ENCODE measurements at regions not wholly inside any gene's neighbourhood (a gene's known extent, or its start where the extent isn't known, plus 50 kb on each side); places are given as distances from the start of the nearest gene placed in this dataset.

- TF ChIP-seq, protein P1, sequence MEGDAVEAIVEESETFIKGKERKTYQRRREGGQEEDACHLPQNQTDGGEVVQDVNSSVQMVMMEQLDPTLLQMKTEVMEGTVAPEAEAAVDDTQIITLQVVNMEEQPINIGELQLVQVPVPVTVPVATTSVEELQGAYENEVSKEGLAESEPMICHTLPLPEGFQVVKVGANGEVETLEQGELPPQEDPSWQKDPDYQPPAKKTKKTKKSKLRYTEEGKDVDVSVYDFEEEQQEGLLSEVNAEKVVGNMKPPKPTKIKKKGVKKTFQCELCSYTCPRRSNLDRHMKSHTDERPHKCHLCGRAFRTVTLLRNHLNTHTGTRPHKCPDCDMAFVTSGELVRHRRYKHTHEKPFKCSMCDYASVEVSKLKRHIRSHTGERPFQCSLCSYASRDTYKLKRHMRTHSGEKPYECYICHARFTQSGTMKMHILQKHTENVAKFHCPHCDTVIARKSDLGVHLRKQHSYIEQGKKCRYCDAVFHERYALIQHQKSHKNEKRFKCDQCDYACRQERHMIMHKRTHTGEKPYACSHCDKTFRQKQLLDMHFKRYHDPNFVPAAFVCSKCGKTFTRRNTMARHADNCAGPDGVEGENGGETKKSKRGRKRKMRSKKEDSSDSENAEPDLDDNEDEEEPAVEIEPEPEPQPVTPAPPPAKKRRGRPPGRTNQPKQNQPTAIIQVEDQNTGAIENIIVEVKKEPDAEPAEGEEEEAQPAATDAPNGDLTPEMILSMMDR (IDR thresholded peaks at IDR 0.05; ENCODE audit: unreplicated experiment): no peak
- intact Hi-C loops (cut with micrococcal nuclease; ENCODE audit: unreplicated experiment): no loop called here
- Mint-ChIP-seq H3K27ac (ENCODE audit: unreplicated experiment) (no peak overlapping the region), H3K9me3 (ENCODE audit: low read depth, unreplicated experiment) (no peaks in the 10 kb centered on the region), H3K27me3 (ENCODE audit: unreplicated experiment) (no peaks in the 10 kb centered on the region), H3K4me3 (ENCODE audit: low read depth, unreplicated experiment) (no peak overlapping the region), H3K4me1 (ENCODE audit: low read depth, unreplicated experiment) (no peaks in the 10 kb centered on the region), H3K36me3 (ENCODE audit: insufficient read depth, unreplicated experiment) (no peaks in the 10 kb centered on the region)
- CTCF ChIA-PET: no interaction called here
- BruUV-seq (replicated peaks): no TSS peak
- no peak for DNase-seq
These were observed 135.9 kb upstream of the ATP2B1 start for GRCh38 chr12:89844539-89844938.

GRCh38 chr12:89840162-89840922, 131.7 kb upstream of the ATP2B1 start:
- no TSS peak for BruUV-seq (replicated peaks)
- Mint-ChIP-seq H3K27me3 (ENCODE audit: unreplicated experiment) (no peaks in the 10 kb centered on the region), H3K9me3 (ENCODE audit: low read depth, unreplicated experiment) (no peaks in the 10 kb centered on the region), H3K4me3 (ENCODE audit: low read depth, unreplicated experiment) (no peak overlapping the region), H3K27ac (ENCODE audit: unreplicated experiment) (no peak overlapping the region), H3K4me1 (ENCODE audit: low read depth, unreplicated experiment) (no peaks in the 10 kb centered on the region), H3K36me3 (ENCODE audit: insufficient read depth, unreplicated experiment) (no peaks in the 10 kb centered on the region)
- CTCF ChIA-PET: no interaction called here
- TF ChIP-seq, protein P1 (IDR thresholded peaks at IDR 0.05; ENCODE audit: unreplicated experiment): no peak
- no peak for DNase-seq
- intact Hi-C loops (cut with micrococcal nuclease; ENCODE audit: unreplicated experiment): no loop called here

GRCh38 chr12:89839444-89839843, 130.8 kb upstream of the ATP2B1 start:
- intact Hi-C loops (cut with micrococcal nuclease; ENCODE audit: unreplicated experiment): no loop called here
- no peaks in the 10 kb centered on the region for H3K4me1 Mint-ChIP-seq (ENCODE audit: low read depth, unreplicated experiment)
- no peak overlapping the region for H3K4me3 Mint-ChIP-seq (ENCODE audit: low read depth, unreplicated experiment)
- no peaks in the 10 kb centered on the region for H3K9me3 Mint-ChIP-seq (ENCODE audit: low read depth, unreplicated experiment)
- BruUV-seq (replicated peaks): no TSS peak
- H3K36me3 Mint-ChIP-seq (ENCODE audit: insufficient read depth, unreplicated experiment): no peaks in the 10 kb centered on the region
- no peak for DNase-seq
- TF ChIP-seq, protein P1 (IDR thresholded peaks at IDR 0.05; ENCODE audit: unreplicated experiment): no peak
- no peaks in the 10 kb centered on the region for H3K27me3 Mint-ChIP-seq (ENCODE audit: unreplicated experiment)
- CTCF ChIA-PET: no interaction called here
- H3K27ac Mint-ChIP-seq (ENCODE audit: unreplicated experiment): no peak overlapping the region

- Mint-ChIP-seq H3K9me3 (ENCODE audit: low read depth, unreplicated experiment) (no peaks in the 10 kb centered on the region), H3K4me3 (ENCODE audit: low read depth, unreplicated experiment) (no peak overlapping the region), H3K27me3 (ENCODE audit: unreplicated experiment) (no peaks in the 10 kb centered on the region), H3K4me1 (ENCODE audit: low read depth, unreplicated experiment) (no peaks in the 10 kb centered on the region), H3K27ac (ENCODE audit: unreplicated experiment) (no peak overlapping the region), H3K36me3 (ENCODE audit: insufficient read depth, unreplicated experiment) (no peaks in the 10 kb centered on the region)
- TF ChIP-seq, protein P1 (IDR thresholded peaks at IDR 0.05; ENCODE audit: unreplicated experiment): no peak
- CTCF ChIA-PET: no interaction called here
- BruUV-seq (replicated peaks): no TSS peak
- DNase-seq: no peak
- intact Hi-C loops (cut with micrococcal nuclease; ENCODE audit: unreplicated experiment): no loop called here
These were observed 130.2 kb upstream of the ATP2B1 start for GRCh38 chr12:89838833-89839232.
